HAP-1 (cell line): ENCODE measurements at regions not wholly inside any gene's neighbourhood (a gene's known extent, or its start where the extent isn't known, plus 50 kb on each side); places are given as distances from the start of the nearest gene placed in this dataset.
"Not testable (repeated sequence)": the region's sequence is repeated elsewhere in the genome, so short reads cannot be mapped to it uniquely, and the experiment has no call there.

Source experiments
- DNase-seq, 2 experiments: peaks; one replicate each; pipeline ENCODE4 v3.0.0-alpha.2; 2016 to 2020; ENCODE audit warnings: low spot score in 2 of 2
- H3K27me3 ChIP-seq: fragments of 250-450 bp; sonication (Bioruptor Pico); 2 replicates; pipeline ENCODE4 v1.5.1; 2020; ENCODE audit warnings: low read depth, mild to moderate bottlenecking, moderate library complexity
- H3K36me3 ChIP-seq: fragments of 250-450 bp; sonication (Bioruptor Pico); replicated peaks from 2 replicates; pipeline ENCODE4 v1.5.1; 2020; ENCODE audit warnings: mild to moderate bottlenecking
- H3K4me1 ChIP-seq: fragments of 250-450 bp; sonication (Bioruptor Pico); 2 replicates; pipeline ENCODE4 v1.5.1; 2020; ENCODE audit warnings: mild to moderate bottlenecking
- H3K4me3 ChIP-seq: fragments of 250-450 bp; sonication (Bioruptor Pico); 2 replicates; pipeline ENCODE4 v1.5.1; 2020; ENCODE audit warnings: mild to moderate bottlenecking, moderate library complexity
- H3K9me3 ChIP-seq: fragments of 250-450 bp; sonication (Bioruptor Pico); 2 replicates; pipeline ENCODE4 v1.5.1; 2020; ENCODE audit warnings: mild to moderate bottlenecking, moderate library complexity
- in situ Hi-C: fragments of 300-500 bp; cut with MboI; formaldehyde crosslinking; loops from 3 replicates; pipeline ENCODE4 v1.14.3; 2020; ENCODE audit warnings: low sequenced_read_pairs, inconsistent platforms, mixed read lengths

GRCh38 chr3:145087038-145087437, 1073.9 kb downstream of the PLOD2 start:
- H3K36me3 ChIP-seq = no peaks in the 10 kb centered on the region
- no peaks in the 10 kb centered on the region for H3K27me3 ChIP-seq
- H3K4me3 ChIP-seq = no peak overlapping the region
- in situ Hi-C loops = no loop called here
- H3K9me3 ChIP-seq = no peaks in the 10 kb centered on the region
- H3K4me1 ChIP-seq = no peaks in the 10 kb centered on the region
- no peak for DNase-seq

- no peaks in the 10 kb centered on the region for H3K4me1 ChIP-seq
- in situ Hi-C loops = no loop called here
- H3K4me3 ChIP-seq = no peak overlapping the region
- no peaks in the 10 kb centered on the region for H3K27me3 ChIP-seq
- DNase-seq = no peak
- no peaks in the 10 kb centered on the region for H3K36me3 ChIP-seq
- no peaks in the 10 kb centered on the region for H3K9me3 ChIP-seq
Measured at GRCh38 chr3:145088917-145089316, 1072.1 kb downstream of the PLOD2 start.

- Histone ChIP-seq H3K27me3 (no peaks in the 10 kb centered on the region), H3K4me1 (no peaks in the 10 kb centered on the region), H3K36me3 (no peaks in the 10 kb centered on the region), H3K4me3 (no peak overlapping the region), H3K9me3 (no peaks in the 10 kb centered on the region)
- in situ Hi-C loops = no loop called here
- DNase-seq = no peak
Measured at GRCh38 chr3:145089337-145089736, 1071.6 kb downstream of the PLOD2 start.

- in situ Hi-C loops = no loop called here
Measured at GRCh38 chr3:145094355-145094941, 1066.5 kb downstream of the PLOD2 start.

GRCh38 chr3:145111141-145111540, 1049.8 kb downstream of the PLOD2 start:
- H3K9me3 ChIP-seq, H3K36me3 ChIP-seq, H3K4me1 ChIP-seq, in situ Hi-C loops, H3K27me3 ChIP-seq, DNase-seq, H3K4me3 ChIP-seq: not testable (repeated sequence)

More at GRCh38 chr3:145094355-145094941, 1066.5 kb downstream of the PLOD2 start:
- H3K4me1 ChIP-seq = no peaks in the 10 kb centered on the region
- no peaks in the 10 kb centered on the region for H3K27me3 ChIP-seq
- no peaks in the 10 kb centered on the region for H3K9me3 ChIP-seq
- H3K4me3 ChIP-seq = no peak overlapping the region
- H3K36me3 ChIP-seq = no peaks in the 10 kb centered on the region
- peak in 1 of 2 experiments; percentile 13 for DNase-seq

- in situ Hi-C loops = no loop called here
- peak; percentile 11 to 40 for DNase-seq
- no peaks in the 10 kb centered on the region for H3K27me3 ChIP-seq
- no peaks in the 10 kb centered on the region for H3K4me1 ChIP-seq
- no peak overlapping the region for H3K4me3 ChIP-seq
- no peaks in the 10 kb centered on the region for H3K36me3 ChIP-seq
- H3K9me3 ChIP-seq = no peaks in the 10 kb centered on the region
Measured at GRCh38 chr3:145116769-145117168, 1044.2 kb downstream of the PLOD2 start.

GRCh38 chr3:145118303-145118702, 1042.7 kb downstream of the PLOD2 start:
- no peaks in the 10 kb centered on the region for H3K27me3 ChIP-seq
- H3K36me3 ChIP-seq = no peaks in the 10 kb centered on the region
- in situ Hi-C loops = no loop called here
- no peak overlapping the region for H3K4me3 ChIP-seq
- no peaks in the 10 kb centered on the region for H3K4me1 ChIP-seq
- DNase-seq = no peak
- no peaks in the 10 kb centered on the region for H3K9me3 ChIP-seq

- DNase-seq = no peak
- no peaks in the 10 kb centered on the region for H3K9me3 ChIP-seq
- in situ Hi-C loops = no loop called here
- H3K4me1 ChIP-seq = no peaks in the 10 kb centered on the region
- H3K36me3 ChIP-seq = no peaks in the 10 kb centered on the region
- no peak overlapping the region for H3K4me3 ChIP-seq
- H3K27me3 ChIP-seq = no peaks in the 10 kb centered on the region
Measured at GRCh38 chr3:145124900-145125678, 1035.9 kb downstream of the PLOD2 start.

GRCh38 chr3:145133281-145133680, 1027.7 kb downstream of the PLOD2 start:
- in situ Hi-C loops = no loop called here

GRCh38 chr3:145134738-145135137, 1026.2 kb downstream of the PLOD2 start:
- Histone ChIP-seq H3K36me3 (no peaks in the 10 kb centered on the region), H3K27me3 (no peaks in the 10 kb centered on the region), H3K4me1 (no peaks in the 10 kb centered on the region), H3K9me3 (no peaks in the 10 kb centered on the region), H3K4me3 (no peak overlapping the region)
- in situ Hi-C loops = no loop called here
- no peak for DNase-seq

More at GRCh38 chr3:145133281-145133680, 1027.7 kb downstream of the PLOD2 start:
- Histone ChIP-seq H3K27me3 (no peaks in the 10 kb centered on the region), H3K4me3 (no peak overlapping the region), H3K4me1 (no peaks in the 10 kb centered on the region), H3K9me3 (no peaks in the 10 kb centered on the region), H3K36me3 (no peaks in the 10 kb centered on the region)
- DNase-seq = no peak

GRCh38 chr3:145144361-145144760, 1016.6 kb downstream of the PLOD2 start:
- Histone ChIP-seq H3K36me3 (no peaks in the 10 kb centered on the region), H3K9me3 (no peaks in the 10 kb centered on the region), H3K4me1 (peaks cover 17% of the 10 kb centered on the region), H3K4me3 (no peak overlapping the region), H3K27me3 (no peaks in the 10 kb centered on the region)
- DNase-seq = peak; percentile 33 to 90
- in situ Hi-C loops = no loop called here

- Histone ChIP-seq H3K4me1 (peaks cover 17% of the 10 kb centered on the region), H3K36me3 (no peaks in the 10 kb centered on the region), H3K4me3 (no peak overlapping the region), H3K9me3 (no peaks in the 10 kb centered on the region), H3K27me3 (no peaks in the 10 kb centered on the region)
- DNase-seq = no peak
- in situ Hi-C loops = no loop called here
Measured at GRCh38 chr3:145145461-145145860, 1015.5 kb downstream of the PLOD2 start.

GRCh38 chr3:145159640-145160039, 1001.3 kb downstream of the PLOD2 start:
- Histone ChIP-seq H3K36me3 (no peaks in the 10 kb centered on the region), H3K4me3 (no peak overlapping the region), H3K27me3 (no peaks in the 10 kb centered on the region), H3K9me3 (no peaks in the 10 kb centered on the region), H3K4me1 (no peaks in the 10 kb centered on the region)
- no peak for DNase-seq
- in situ Hi-C loops = no loop called here

- in situ Hi-C loops = no loop called here
- Histone ChIP-seq H3K4me1 (peaks cover 12% of the 10 kb centered on the region), H3K4me3 (no peak overlapping the region), H3K36me3 (no peaks in the 10 kb centered on the region), H3K9me3 (no peaks in the 10 kb centered on the region), H3K27me3 (no peaks in the 10 kb centered on the region)
- peak in 1 of 2 experiments; percentile 61 for DNase-seq
Measured at GRCh38 chr3:145170121-145170520, 990.9 kb downstream of the PLOD2 start.
